GM23338 (cell line): ENCODE measurements at regions not wholly inside any gene's neighbourhood (a gene's known extent, or its start where the extent isn't known, plus 50 kb on each side); places are given as distances from the start of the nearest gene placed in this dataset.

Experiments
- ATAC-seq: fragments of 200-7000 bp; cut with Tn5 transposase; 3 replicates; pipeline ENCODE4 v1.9.1; 2020
- DNase-seq: peaks from one replicate; pipeline ENCODE4 v3.0.0-alpha.2; 2015; ENCODE audit warnings: low spot score
- H2AFZ ChIP-seq: fragments of 200-600 bp; sonication (generic); 2 replicates; pipeline ENCODE4 v1.8.0; 2016; ENCODE audit warnings: antibody characterized with exemption, mild to moderate bottlenecking, moderate library complexity
- H3F3A ChIP-seq: fragments of 200-600 bp; sonication (generic); replicated peaks from 2 replicates; pipeline ENCODE4 v1.8.0; 2017; ENCODE audit warnings: antibody characterized with exemption, mixed run types, low read depth
- H3K27ac ChIP-seq: fragments of 200-600 bp; sonication (generic); 2 replicates; pipeline ENCODE4 v1.6.1; 2016; ENCODE audit warnings: low read depth
- H3K27me3 ChIP-seq: fragments of 200-600 bp; sonication (generic); 2 replicates; pipeline ENCODE4 v1.8.0; 2016; ENCODE audit warnings: mild to moderate bottlenecking, mixed run types, moderate library complexity; ENCODE audit not compliant: insufficient read depth
- H3K36me3 ChIP-seq: fragments of 200-600 bp; sonication (generic); 2 replicates; pipeline ENCODE4 v1.8.0; 2016; ENCODE audit warnings: mild to moderate bottlenecking; ENCODE audit not compliant: insufficient read depth
- H3K4me1 ChIP-seq: fragments of 200-600 bp; sonication (generic); 2 replicates; pipeline ENCODE4 v1.8.0; 2016; ENCODE audit warnings: mild to moderate bottlenecking, moderate library complexity; ENCODE audit not compliant: insufficient read depth
- H3K4me2 ChIP-seq: fragments of 200-600 bp; sonication (generic); 2 replicates; pipeline ENCODE4 v1.7.1; 2017; ENCODE audit warnings: mixed run types
- H3K4me3 ChIP-seq: fragments of 200-600 bp; sonication (generic); 2 replicates; pipeline ENCODE4 v1.6.1; 2016; ENCODE audit warnings: mixed run types
- H3K79me2 ChIP-seq: fragments of 200-600 bp; sonication (generic); replicated peaks from 2 replicates; pipeline ENCODE4 v1.8.0; 2017; ENCODE audit warnings: mild to moderate bottlenecking; ENCODE audit not compliant: insufficient read depth
- H3K9me2 ChIP-seq: fragments of 200-600 bp; sonication (generic); 2 replicates; pipeline ENCODE4 v1.8.0; 2017; ENCODE audit not compliant: insufficient read depth
- H4K20me1 ChIP-seq: fragments of 200-600 bp; sonication (generic); replicated peaks from 2 replicates; pipeline ENCODE4 v1.8.0; 2017; ENCODE audit warnings: mild to moderate bottlenecking; ENCODE audit not compliant: insufficient read depth
- H3K27ac Mint-ChIP-seq: 2 replicates; pipeline ENCODE4 v1.8.0; 2020; ENCODE audit warnings: inconsistent platforms, mild to moderate bottlenecking, moderate library complexity, mixed read lengths
- H3K27me3 Mint-ChIP-seq: 3 replicates; pipeline ENCODE4 v1.8.0; 2022; ENCODE audit warnings: low read depth, mild to moderate bottlenecking, moderate library complexity, mixed read lengths, inconsistent platforms; ENCODE audit not compliant: insufficient read depth, poor library complexity
- H3K36me3 Mint-ChIP-seq: 3 replicates; pipeline ENCODE4 v1.8.0; 2021; ENCODE audit warnings: low read depth, mild to moderate bottlenecking, inconsistent platforms, moderate library complexity, mixed read lengths
- H3K4me1 Mint-ChIP-seq: 3 replicates; pipeline ENCODE4 v1.8.0; 2020; ENCODE audit warnings: mild to moderate bottlenecking, inconsistent platforms, mixed read lengths
- H3K4me3 Mint-ChIP-seq: 3 replicates; pipeline ENCODE4 v1.8.0; 2021; ENCODE audit warnings: moderate library complexity, mild to moderate bottlenecking, inconsistent platforms, mixed read lengths
- H3K9me3 Mint-ChIP-seq: 3 replicates; pipeline ENCODE4 v1.8.0; 2020; ENCODE audit warnings: moderate library complexity, mild to moderate bottlenecking, inconsistent platforms, mixed read lengths
- CTCF ChIP-seq, 2 experiments: fragments of 200-600 bp in 1 of 2; sonication (generic) in 1 of 2; conservative IDR thresholded peaks; 2 replicates each; pipeline versions ENCODE4 v1.5.1 to v1.6.1; 2016 to 2017; ENCODE audit warnings: antibody characterized with exemption in 2 of 2, low read depth in 2 of 2, mild to moderate bottlenecking in 2 of 2, moderate library complexity in 1 of 2
- ETS1 ChIP-seq: IDR thresholded peaks from 2 replicates; pipeline ENCODE4 v1.6.1; 2016; ENCODE audit warnings: antibody characterized with exemption
- NANOG ChIP-seq: IDR thresholded peaks from 2 replicates; pipeline ENCODE4 v1.6.1; 2016; ENCODE audit warnings: antibody characterized with exemption, borderline replicate concordance
- ZNF114 ChIP-seq: fragments of 250-450 bp; sonication (Bioruptor Pico); IDR thresholded peaks from 2 replicates; pipeline ENCODE4 v1.5.0; 2020; ENCODE audit warnings: mild to moderate bottlenecking, moderate library complexity
- ZNF462 ChIP-seq: fragments of 250-450 bp; sonication (Bioruptor Pico); IDR thresholded peaks from 2 replicates; pipeline ENCODE4 v1.5.0; 2020; ENCODE audit warnings: mild to moderate bottlenecking, moderate library complexity

- H3K27ac ChIP-seq = no peak overlapping the region
- H3K79me2 ChIP-seq = no peaks in the 10 kb centered on the region
- H4K20me1 ChIP-seq = no peaks in the 10 kb centered on the region
- Mint-ChIP-seq H3K9me3 (no peaks in the 10 kb centered on the region), H3K36me3 (no peaks in the 10 kb centered on the region), H3K4me1 (no peaks in the 10 kb centered on the region), H3K27me3 (no peaks in the 10 kb centered on the region), H3K4me3 (no peak overlapping the region), H3K27ac (no peak overlapping the region)
- peaks cover 10% of the 10 kb centered on the region; the same call in 1 of the 2 replicates for H3K9me2 ChIP-seq
- H3K4me2 ChIP-seq = no peak overlapping the region
- TF ChIP-seq ZNF462 (CRISPR knock-in tag) = no peak
- TF ChIP-seq CTCF (conservative IDR thresholded peaks at IDR 0.05; ENCODE audit: low read depth in 2 of 2) = no peak
- TF ChIP-seq ZNF114 = no peak
- TF ChIP-seq NANOG = no peak
- TF ChIP-seq ETS1 = no peak
- no peak overlapping the region for H3K4me3 ChIP-seq
- no peaks in the 10 kb centered on the region for H3F3A ChIP-seq
- no peaks in the 10 kb centered on the region for H3K36me3 ChIP-seq
- no peak overlapping the region for H2AFZ ChIP-seq
- ATAC-seq (no peak), DNase-seq (no peak)
- H3K4me1 ChIP-seq = no peaks in the 10 kb centered on the region
- H3K27me3 ChIP-seq = no peaks in the 10 kb centered on the region
These were observed 439.4 kb upstream of the CWC22 start for GRCh38 chr2:180446492-180446891.
